Smooth muscle cell (in vitro differentiated cells): ENCODE measurements at regions not wholly inside any gene's neighbourhood (a gene's known extent, or its start where the extent isn't known, plus 50 kb on each side); places are given as distances from the start of the nearest gene placed in this dataset.

Source experiments
- DNase-seq: peaks from one replicate; lab custom pipeline; 2025; ENCODE audit not compliant: unreplicated experiment; lab: John Stamatoyannopoulos, UW
- H2AFZ ChIP-seq: fragments of 200-600 bp; sonication (generic); 2 replicates; pipeline ENCODE4 v1.6.0; 2016; ENCODE audit warnings: antibody characterized with exemption, low read depth, mild to moderate bottlenecking
- H3F3A ChIP-seq: fragments of 200-600 bp; sonication (generic); 2 replicates; pipeline ENCODE4 v1.6.0; 2017; ENCODE audit warnings: antibody characterized with exemption, low read depth
- H3K27ac ChIP-seq: fragments of 200-600 bp; sonication (generic); 2 replicates; pipeline ENCODE4 v1.5.1; 2016; ENCODE audit warnings: low read depth, mild to moderate bottlenecking
- H3K27me3 ChIP-seq: fragments of 200-600 bp; sonication (generic); 2 replicates; pipeline ENCODE4 v1.6.1; 2016; ENCODE audit warnings: low read depth, mild to moderate bottlenecking
- H3K36me3 ChIP-seq: fragments of 200-600 bp; sonication (generic); 2 replicates; pipeline ENCODE4 v1.5.1; 2016; ENCODE audit warnings: low read depth
- H3K4me1 ChIP-seq: fragments of 200-600 bp; sonication (generic); 2 replicates; pipeline ENCODE4 v1.5.1; 2016; ENCODE audit warnings: low read depth
- H3K4me2 ChIP-seq: fragments of 200-600 bp; sonication (generic); 2 replicates; pipeline ENCODE4 v1.6.0; 2016; ENCODE audit warnings: mild to moderate bottlenecking
- H3K4me3 ChIP-seq: fragments of 200-600 bp; sonication (generic); 2 replicates; pipeline ENCODE4 v1.5.1; 2016; ENCODE audit warnings: mild to moderate bottlenecking
- H3K79me2 ChIP-seq: fragments of 200-600 bp; sonication (generic); 2 replicates; pipeline ENCODE4 v1.6.0; 2016; ENCODE audit warnings: low read depth, mild to moderate bottlenecking
- H3K9ac ChIP-seq: fragments of 200-600 bp; sonication (generic); 2 replicates; pipeline ENCODE4 v1.6.0; 2016; ENCODE audit warnings: low read depth
- H3K9me3 ChIP-seq: fragments of 200-600 bp; sonication (generic); replicated peaks from 2 replicates; pipeline ENCODE4 v1.5.1; 2016; ENCODE audit warnings: low read depth
- H4K20me1 ChIP-seq: fragments of 200-600 bp; sonication (generic); 2 replicates; pipeline ENCODE4 v1.6.0; 2016; ENCODE audit warnings: low read depth
- WGBS: methylation state at CpG from one replicate; pipeline ENCODE4 v1.1.7; 2016; ENCODE audit warnings: low lambda C conversion rate; 5-methylcytosine and 5-hydroxymethylcytosine counted together
- TF ChIP-seq, protein P1 (sequence below): fragments of 200-600 bp; sonication (generic); IDR thresholded peaks from 2 replicates; pipeline ENCODE4 v1.5.1; 2017; ENCODE audit warnings: borderline replicate concordance, mild to moderate bottlenecking, antibody characterized with exemption; ENCODE audit not compliant: insufficient read depth, poor library complexity, severe bottlenecking

GRCh38 chr9:113728989-113729388, 147.1 kb upstream of the ZNF618 start:
- Histone ChIP-seq H2AFZ (no peak overlapping the region), H3K9ac (no peak overlapping the region), H3K79me2 (no peaks in the 10 kb centered on the region), H3K36me3 (no peaks in the 10 kb centered on the region), H3K27me3 (no peaks in the 10 kb centered on the region), H4K20me1 (no peaks in the 10 kb centered on the region), H3K9me3 (no peaks in the 10 kb centered on the region), H3K4me1 (no peaks in the 10 kb centered on the region), H3F3A (no peaks in the 10 kb centered on the region), H3K4me2 (no peak overlapping the region), H3K27ac (no peak overlapping the region), H3K4me3 (no peak overlapping the region)
- WGBS, result 91% methylated on average over 2 of the region's 2 CpGs
- no peak for DNase-seq
- TF ChIP-seq, protein P1, sequence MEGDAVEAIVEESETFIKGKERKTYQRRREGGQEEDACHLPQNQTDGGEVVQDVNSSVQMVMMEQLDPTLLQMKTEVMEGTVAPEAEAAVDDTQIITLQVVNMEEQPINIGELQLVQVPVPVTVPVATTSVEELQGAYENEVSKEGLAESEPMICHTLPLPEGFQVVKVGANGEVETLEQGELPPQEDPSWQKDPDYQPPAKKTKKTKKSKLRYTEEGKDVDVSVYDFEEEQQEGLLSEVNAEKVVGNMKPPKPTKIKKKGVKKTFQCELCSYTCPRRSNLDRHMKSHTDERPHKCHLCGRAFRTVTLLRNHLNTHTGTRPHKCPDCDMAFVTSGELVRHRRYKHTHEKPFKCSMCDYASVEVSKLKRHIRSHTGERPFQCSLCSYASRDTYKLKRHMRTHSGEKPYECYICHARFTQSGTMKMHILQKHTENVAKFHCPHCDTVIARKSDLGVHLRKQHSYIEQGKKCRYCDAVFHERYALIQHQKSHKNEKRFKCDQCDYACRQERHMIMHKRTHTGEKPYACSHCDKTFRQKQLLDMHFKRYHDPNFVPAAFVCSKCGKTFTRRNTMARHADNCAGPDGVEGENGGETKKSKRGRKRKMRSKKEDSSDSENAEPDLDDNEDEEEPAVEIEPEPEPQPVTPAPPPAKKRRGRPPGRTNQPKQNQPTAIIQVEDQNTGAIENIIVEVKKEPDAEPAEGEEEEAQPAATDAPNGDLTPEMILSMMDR, result no peak

- TF ChIP-seq, protein P1, result no peak
- no peaks in the 10 kb centered on the region for H3K27me3 ChIP-seq
- no peaks in the 10 kb centered on the region for H3K36me3 ChIP-seq
- no peak overlapping the region for H3K4me3 ChIP-seq
- WGBS, result 90% methylated on average over 3 of the region's 3 CpGs
- H3K27ac ChIP-seq, result no peak overlapping the region
- no peak for DNase-seq
- H3K79me2 ChIP-seq, result no peaks in the 10 kb centered on the region
- H3K9ac ChIP-seq, result no peak overlapping the region
- H3K4me1 ChIP-seq, result no peaks in the 10 kb centered on the region
- H3F3A ChIP-seq, result no peaks in the 10 kb centered on the region
- H3K9me3 ChIP-seq, result no peaks in the 10 kb centered on the region
- H4K20me1 ChIP-seq, result no peaks in the 10 kb centered on the region
- no peak overlapping the region for H2AFZ ChIP-seq
- H3K4me2 ChIP-seq, result no peak overlapping the region
Observed at GRCh38 chr9:113734826-113735225, 141.3 kb upstream of the ZNF618 start.

DNA sequence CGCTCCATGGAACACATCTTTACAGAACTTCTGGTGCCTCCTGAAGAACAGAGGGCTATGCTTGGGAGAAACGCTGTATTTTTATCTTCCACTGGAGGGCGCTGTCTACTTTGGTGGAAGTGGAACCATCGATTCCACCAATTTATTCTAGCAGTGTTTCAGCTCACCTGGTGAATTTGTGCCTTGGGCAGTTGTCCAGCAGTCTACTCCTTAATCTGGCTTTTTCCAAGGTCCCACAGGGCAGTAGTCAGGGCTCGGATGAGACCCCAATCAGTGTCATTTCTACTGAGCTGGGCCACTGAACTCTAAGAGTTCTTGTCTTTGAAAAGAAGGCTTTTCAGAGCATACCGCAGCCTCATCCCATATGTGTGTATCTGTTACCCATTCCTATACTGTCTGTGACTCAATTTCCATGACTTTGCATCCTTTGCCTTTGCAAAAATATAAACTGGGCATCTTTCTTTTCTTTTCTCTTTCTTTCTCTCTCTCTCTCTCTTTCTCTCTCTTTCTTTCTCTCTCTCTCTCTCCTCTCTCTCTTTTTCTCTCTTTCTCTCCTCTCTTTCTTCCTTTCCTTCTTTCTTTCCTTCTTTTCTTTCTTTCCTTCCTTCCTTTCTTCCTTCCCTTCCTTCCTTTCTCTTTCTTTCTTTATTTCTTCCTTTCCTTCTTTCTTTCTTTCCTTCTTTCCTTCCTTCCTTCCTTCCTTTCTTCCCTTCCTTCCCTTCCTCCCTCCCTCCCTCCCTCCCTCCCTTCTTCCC, 138.4 kb upstream of the ZNF618 start:
- H3K27me3 ChIP-seq, result no peaks in the 10 kb centered on the region
- H3K4me3 ChIP-seq, result no peak overlapping the region
- 30% methylated on average over 6 of the region's 6 CpGs for WGBS
- no peak for DNase-seq
- no peaks in the 10 kb centered on the region for H3K9me3 ChIP-seq
- no peaks in the 10 kb centered on the region for H3F3A ChIP-seq
- TF ChIP-seq, protein P1, result peak; percentile 76
- H3K9ac ChIP-seq, result no peak overlapping the region
- no peaks in the 10 kb centered on the region for H3K36me3 ChIP-seq
- H3K4me2 ChIP-seq, result no peak overlapping the region
- no peaks in the 10 kb centered on the region for H3K4me1 ChIP-seq
- H3K79me2 ChIP-seq, result no peaks in the 10 kb centered on the region
- no peak overlapping the region for H2AFZ ChIP-seq
- no peaks in the 10 kb centered on the region for H4K20me1 ChIP-seq
- H3K27ac ChIP-seq, result no peak overlapping the region

DNA sequence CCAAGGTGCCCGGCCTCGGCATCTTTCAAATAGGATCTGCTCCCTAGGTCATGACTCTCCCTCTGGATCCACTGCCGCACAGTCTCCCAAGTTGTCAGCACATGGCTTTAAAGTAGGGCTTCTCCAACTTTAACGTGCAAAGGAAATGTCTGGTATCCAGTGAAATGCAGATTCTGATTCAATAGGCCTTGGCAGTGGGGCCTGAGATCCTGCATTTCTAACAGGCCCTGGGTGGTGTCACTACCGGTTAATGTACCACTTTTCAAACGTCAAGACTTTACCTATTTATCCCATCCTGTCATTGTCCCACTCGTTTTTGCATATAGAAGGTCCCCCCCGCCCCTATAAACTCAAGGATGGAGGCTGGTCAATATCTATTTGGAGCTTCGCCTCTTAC, 137.6 kb upstream of the ZNF618 start:
- no peak for DNase-seq

More for the DNA sequence above, 137.6 kb upstream of the ZNF618 start:
- 65% methylated on average over 9 of the region's 9 CpGs for WGBS
- H3K79me2 ChIP-seq, result no peaks in the 10 kb centered on the region
- H3K4me1 ChIP-seq, result no peaks in the 10 kb centered on the region
- no peaks in the 10 kb centered on the region for H3K27me3 ChIP-seq
- H3K4me2 ChIP-seq, result no peak overlapping the region
- H3F3A ChIP-seq, result no peaks in the 10 kb centered on the region
- no peak overlapping the region for H2AFZ ChIP-seq
- H4K20me1 ChIP-seq, result no peaks in the 10 kb centered on the region
- TF ChIP-seq, protein P1, result no peak
- no peaks in the 10 kb centered on the region for H3K9me3 ChIP-seq
- H3K36me3 ChIP-seq, result no peaks in the 10 kb centered on the region
- H3K4me3 ChIP-seq, result no peak overlapping the region
- H3K27ac ChIP-seq, result no peak overlapping the region
- H3K9ac ChIP-seq, result no peak overlapping the region
